ENCODE measurements at regions not wholly inside any gene's neighbourhood (a gene's known extent, or its start where the extent isn't known, plus 50 kb on each side); places are given as distances from the start of the nearest gene placed in this dataset.

- Histone ChIP-seq H3K4me1 (ENCODE audit: insufficient read depth, poor library complexity, severe bottlenecking) (peaks cover 1% of the 10 kb centered on the region), H3K27me3 (ENCODE audit: insufficient read depth, poor library complexity, severe bottlenecking) (no peaks in the 10 kb centered on the region), H3K36me3 (ENCODE audit: low read depth) (no peaks in the 10 kb centered on the region), H3K27ac (ENCODE audit: poor library complexity, severe bottlenecking) (no peak overlapping the region), H3K9me3 (ENCODE audit: severe bottlenecking) (no peaks in the 10 kb centered on the region), H3K4me3 (ENCODE audit: severe bottlenecking) (no peak overlapping the region)
- TF ChIP-seq CTCF (IDR thresholded peaks at IDR 0.05; ENCODE audit: poor library complexity, severe bottlenecking): peak; percentile 98
- ATAC-seq (ENCODE audit: low read depth) (peak; percentile 84), DNase-seq (ENCODE audit: low spot score) (no peak)
Observed at GRCh38 chr12:59149995-59150642, 229.8 kb upstream of the LRIG3 start.

GRCh38 chr12:59147791-59148190 is 227.5 kb upstream of the LRIG3 start:
- Histone ChIP-seq H3K4me3 (ENCODE audit: severe bottlenecking) (no peak overlapping the region), H3K9me3 (ENCODE audit: severe bottlenecking) (no peaks in the 10 kb centered on the region), H3K27ac (ENCODE audit: poor library complexity, severe bottlenecking) (no peak overlapping the region), H3K4me1 (ENCODE audit: insufficient read depth, poor library complexity, severe bottlenecking) (no peaks in the 10 kb centered on the region), H3K36me3 (ENCODE audit: low read depth) (no peaks in the 10 kb centered on the region), H3K27me3 (ENCODE audit: insufficient read depth, poor library complexity, severe bottlenecking) (no peaks in the 10 kb centered on the region)
- no peak for ATAC-seq (ENCODE audit: low read depth)
- no peak for DNase-seq (ENCODE audit: low spot score)
- no peak for TF ChIP-seq CTCF (IDR thresholded peaks at IDR 0.05; ENCODE audit: poor library complexity, severe bottlenecking)

GRCh38 chr12:59142183-59142790 is 222.0 kb upstream of the LRIG3 start:
- no peaks in the 10 kb centered on the region for H3K9me3 ChIP-seq (ENCODE audit: severe bottlenecking)
- no peaks in the 10 kb centered on the region for H3K4me1 ChIP-seq (ENCODE audit: insufficient read depth, poor library complexity, severe bottlenecking)
- H3K27ac ChIP-seq (ENCODE audit: poor library complexity, severe bottlenecking): no peak overlapping the region
- H3K36me3 ChIP-seq (ENCODE audit: low read depth): no peaks in the 10 kb centered on the region
- H3K4me3 ChIP-seq (ENCODE audit: severe bottlenecking): no peak overlapping the region
- TF ChIP-seq CTCF (IDR thresholded peaks at IDR 0.05; ENCODE audit: poor library complexity, severe bottlenecking): no peak
- H3K27me3 ChIP-seq (ENCODE audit: insufficient read depth, poor library complexity, severe bottlenecking): no peaks in the 10 kb centered on the region
- DNase-seq (ENCODE audit: low spot score) (no peak), ATAC-seq (ENCODE audit: low read depth) (no peak)

- ATAC-seq (ENCODE audit: low read depth): no peak
- no peaks in the 10 kb centered on the region for H3K9me3 ChIP-seq (ENCODE audit: severe bottlenecking)
- no peaks in the 10 kb centered on the region for H3K4me1 ChIP-seq (ENCODE audit: insufficient read depth, poor library complexity, severe bottlenecking)
- no peaks in the 10 kb centered on the region for H3K36me3 ChIP-seq (ENCODE audit: low read depth)
- no peak overlapping the region for H3K4me3 ChIP-seq (ENCODE audit: severe bottlenecking)
- no peaks in the 10 kb centered on the region for H3K27me3 ChIP-seq (ENCODE audit: insufficient read depth, poor library complexity, severe bottlenecking)
- H3K27ac ChIP-seq (ENCODE audit: poor library complexity, severe bottlenecking): no peak overlapping the region
- DNase-seq (ENCODE audit: low spot score): no peak
- TF ChIP-seq CTCF (IDR thresholded peaks at IDR 0.05; ENCODE audit: poor library complexity, severe bottlenecking): no peak
Observed at GRCh38 chr12:59134750-59135149, 214.4 kb upstream of the LRIG3 start.

GRCh38 chr12:59131462-59131861 is 211.2 kb upstream of the LRIG3 start:
- TF ChIP-seq CTCF (IDR thresholded peaks at IDR 0.05; ENCODE audit: poor library complexity, severe bottlenecking): no peak
- no peak for ATAC-seq (ENCODE audit: low read depth)
- no peak overlapping the region for H3K27ac ChIP-seq (ENCODE audit: poor library complexity, severe bottlenecking)

More at GRCh38 chr12:59131462-59131861, 211.2 kb upstream of the LRIG3 start:
- Histone ChIP-seq H3K4me3 (ENCODE audit: severe bottlenecking) (no peak overlapping the region), H3K9me3 (ENCODE audit: severe bottlenecking) (no peaks in the 10 kb centered on the region), H3K36me3 (ENCODE audit: low read depth) (no peaks in the 10 kb centered on the region), H3K4me1 (ENCODE audit: insufficient read depth, poor library complexity, severe bottlenecking) (no peaks in the 10 kb centered on the region), H3K27me3 (ENCODE audit: insufficient read depth, poor library complexity, severe bottlenecking) (no peaks in the 10 kb centered on the region)
- no peak for DNase-seq (ENCODE audit: low spot score)
